Activated CD4-positive, alpha-beta memory T cell treated with anti-CD3 and anti-CD28 coated beads, Interleukin-2, amount 10 ng/mL, durations not matched to agents 7 days and 5 days (primary cell): ENCODE measurements at regions not wholly inside any gene's neighbourhood (a gene's known extent, or its start where the extent isn't known, plus 50 kb on each side); places are given as distances from the start of the nearest gene placed in this dataset.

Experiments
- CTCF ChIA-PET: fragments of 350-600 bp; sonication (Branson Sonifier 250); formaldehyde crosslinking; loops from one replicate; lab custom pipeline; 2021; ENCODE audit warnings: antibody characterized with exemption, inconsistent platforms; lab: Charles Lee
- POLR2A ChIA-PET: fragments of 350-600 bp; sonication (Branson Sonifier 250); formaldehyde crosslinking; loops from one replicate; lab custom pipeline; 2021; ENCODE audit warnings: antibody characterized with exemption; lab: Charles Lee
- DNase-seq: peaks from one replicate; pipeline ENCODE4 v3.0.0-alpha.2; 2020
- H3K27ac Mint-ChIP-seq: one replicate; pipeline ENCODE4 v1.8.0; 2021; ENCODE audit warnings: mild to moderate bottlenecking, mixed read lengths
- H3K27me3 Mint-ChIP-seq: one replicate; pipeline ENCODE4 v1.8.0; 2021; ENCODE audit warnings: mixed read lengths
- H3K36me3 Mint-ChIP-seq: one replicate; pipeline ENCODE4 v1.8.0; 2021; ENCODE audit warnings: low read depth, mixed read lengths
- H3K4me1 Mint-ChIP-seq: one replicate; pipeline ENCODE4 v1.8.0; 2021; ENCODE audit warnings: mixed read lengths
- H3K4me3 Mint-ChIP-seq: one replicate; pipeline ENCODE4 v1.8.0; 2021; ENCODE audit warnings: mild to moderate bottlenecking, mixed read lengths
- H3K9me3 Mint-ChIP-seq: one replicate; pipeline ENCODE4 v1.8.0; 2021; ENCODE audit warnings: mixed read lengths

- H3K27ac Mint-ChIP-seq = no peak overlapping the region
- DNase-seq = no peak
- H3K4me3 Mint-ChIP-seq = no peak overlapping the region
- POLR2A ChIA-PET = no interaction called here
- H3K36me3 Mint-ChIP-seq = no peaks in the 10 kb centered on the region
- no peaks in the 10 kb centered on the region for H3K9me3 Mint-ChIP-seq
- no peaks in the 10 kb centered on the region for H3K4me1 Mint-ChIP-seq
- CTCF ChIA-PET = no interaction called here
- no peaks in the 10 kb centered on the region for H3K27me3 Mint-ChIP-seq
Observed at GRCh38 chr4:53816561-53816960, 225.3 kb upstream of the LNX1 start.

DNA sequence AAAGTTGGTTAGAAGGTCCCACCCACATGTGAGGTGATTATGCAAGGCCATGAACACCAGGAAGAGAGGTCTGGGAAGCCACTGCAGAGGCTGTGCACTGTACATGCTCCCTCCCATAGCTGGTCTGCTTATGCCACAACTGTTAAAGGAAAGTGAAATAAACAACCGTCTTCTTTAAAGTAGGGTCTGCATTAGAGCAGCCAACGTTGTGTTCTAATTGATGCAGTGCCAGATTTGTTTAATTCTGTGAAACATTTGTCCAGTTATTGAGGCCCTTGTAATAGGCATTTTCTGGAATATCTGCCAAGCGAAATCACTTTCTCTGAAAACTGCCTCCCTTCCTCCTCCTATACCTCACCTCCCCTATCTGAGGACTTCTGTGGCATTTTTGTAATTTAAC, 224.0 kb upstream of the LNX1 start:
- H3K27me3 Mint-ChIP-seq = no peaks in the 10 kb centered on the region
- no peaks in the 10 kb centered on the region for H3K36me3 Mint-ChIP-seq
- H3K4me3 Mint-ChIP-seq = no peak overlapping the region
- POLR2A ChIA-PET = no interaction called here
- H3K4me1 Mint-ChIP-seq = no peaks in the 10 kb centered on the region
- H3K27ac Mint-ChIP-seq = no peak overlapping the region
- no peak for DNase-seq
- CTCF ChIA-PET = no interaction called here
- no peaks in the 10 kb centered on the region for H3K9me3 Mint-ChIP-seq

- ChIA-PET CTCF (interaction anchor here (1.3 kb wide), 1 partner anchor 9 kb away, joined by 3 read pairs; no protein-coding TSS in a partner anchor), POLR2A (no interaction called here)
- H3K27ac Mint-ChIP-seq = no peak overlapping the region
- no peaks in the 10 kb centered on the region for H3K36me3 Mint-ChIP-seq
- no peaks in the 10 kb centered on the region for H3K27me3 Mint-ChIP-seq
- DNase-seq = no peak
- H3K9me3 Mint-ChIP-seq = no peaks in the 10 kb centered on the region
- no peak overlapping the region for H3K4me3 Mint-ChIP-seq
- H3K4me1 Mint-ChIP-seq = no peaks in the 10 kb centered on the region
Observed at GRCh38 chr4:53813998-53814397, 222.7 kb upstream of the LNX1 start.

- Mint-ChIP-seq H3K27me3 (no peaks in the 10 kb centered on the region), H3K27ac (no peak overlapping the region), H3K36me3 (no peaks in the 10 kb centered on the region), H3K4me3 (no peak overlapping the region), H3K4me1 (no peaks in the 10 kb centered on the region), H3K9me3 (no peaks in the 10 kb centered on the region)
- DNase-seq = no peak
- CTCF ChIA-PET = no interaction called here
- POLR2A ChIA-PET = no interaction called here
Observed at GRCh38 chr4:53810643-53811042, 219.4 kb upstream of the LNX1 start.

DNA sequence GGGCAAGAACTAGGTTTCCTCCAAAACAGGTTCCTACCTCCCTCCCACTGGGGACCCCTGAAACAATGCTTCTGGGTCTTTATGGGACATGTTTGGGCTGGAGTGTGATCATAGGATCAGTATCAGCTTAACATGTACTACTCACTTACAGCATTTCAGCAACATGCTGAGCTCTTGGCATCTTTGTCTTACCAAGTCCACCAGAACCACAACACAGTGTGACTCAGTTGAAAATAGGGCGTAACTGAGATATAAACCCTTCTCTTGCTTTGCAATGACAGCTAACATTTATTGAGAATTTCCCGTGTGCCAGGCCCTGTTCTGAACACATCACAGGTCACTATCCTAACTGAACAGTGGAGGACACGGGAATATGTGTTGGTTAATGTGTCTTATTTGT, 218.5 kb upstream of the LNX1 start:
- no peaks in the 10 kb centered on the region for H3K36me3 Mint-ChIP-seq
- H3K27ac Mint-ChIP-seq = no peak overlapping the region
- no peaks in the 10 kb centered on the region for H3K27me3 Mint-ChIP-seq
- DNase-seq = no peak
- H3K4me1 Mint-ChIP-seq = no peaks in the 10 kb centered on the region
- no peak overlapping the region for H3K4me3 Mint-ChIP-seq
- CTCF ChIA-PET = no interaction called here
- POLR2A ChIA-PET = no interaction called here
- H3K9me3 Mint-ChIP-seq = no peaks in the 10 kb centered on the region

GRCh38 chr4:53805291-53805690, 214.0 kb upstream of the LNX1 start:
- ChIA-PET POLR2A (no interaction called here), CTCF (interaction anchor here (0.9 to 1.4 kb wide), 4 partner anchors 8 to 606 kb away, joined by 3 to 5 read pairs (median 4); no protein-coding TSS in a partner anchor)
- H3K27me3 Mint-ChIP-seq = no peaks in the 10 kb centered on the region
- no peak for DNase-seq
- H3K36me3 Mint-ChIP-seq = no peaks in the 10 kb centered on the region
- no peaks in the 10 kb centered on the region for H3K4me1 Mint-ChIP-seq
- H3K4me3 Mint-ChIP-seq = no peak overlapping the region
- no peaks in the 10 kb centered on the region for H3K9me3 Mint-ChIP-seq
- no peak overlapping the region for H3K27ac Mint-ChIP-seq

DNA sequence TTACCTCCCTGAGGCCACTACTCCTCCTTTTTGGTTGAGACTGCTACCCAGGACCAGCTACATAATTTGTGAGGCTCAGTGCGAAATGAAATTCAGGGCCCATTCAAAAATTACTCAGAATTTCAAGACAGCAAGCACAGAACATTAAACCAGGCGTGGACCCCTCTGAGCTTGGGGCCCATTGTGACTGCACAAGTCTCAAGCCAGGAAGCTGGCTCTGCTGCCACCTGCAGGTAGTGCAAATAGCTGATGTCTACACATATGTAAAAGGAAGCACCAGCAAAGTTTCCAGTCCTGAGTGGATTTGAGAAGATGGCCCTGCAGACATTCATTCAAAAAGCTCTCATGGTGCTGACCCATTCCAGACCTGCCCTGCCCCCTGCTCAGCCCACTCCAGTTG, 213.4 kb upstream of the LNX1 start:
- Mint-ChIP-seq H3K9me3 (no peaks in the 10 kb centered on the region), H3K4me3 (no peak overlapping the region), H3K27me3 (no peaks in the 10 kb centered on the region), H3K36me3 (no peaks in the 10 kb centered on the region), H3K27ac (no peak overlapping the region), H3K4me1 (no peaks in the 10 kb centered on the region)
- peak; percentile 26 for DNase-seq
- POLR2A ChIA-PET = no interaction called here
- CTCF ChIA-PET = interaction anchor here (0.9 to 1.4 kb wide), 4 partner anchors 9 to 606 kb away, joined by 3 to 5 read pairs (median 4); no protein-coding TSS in a partner anchor

DNA sequence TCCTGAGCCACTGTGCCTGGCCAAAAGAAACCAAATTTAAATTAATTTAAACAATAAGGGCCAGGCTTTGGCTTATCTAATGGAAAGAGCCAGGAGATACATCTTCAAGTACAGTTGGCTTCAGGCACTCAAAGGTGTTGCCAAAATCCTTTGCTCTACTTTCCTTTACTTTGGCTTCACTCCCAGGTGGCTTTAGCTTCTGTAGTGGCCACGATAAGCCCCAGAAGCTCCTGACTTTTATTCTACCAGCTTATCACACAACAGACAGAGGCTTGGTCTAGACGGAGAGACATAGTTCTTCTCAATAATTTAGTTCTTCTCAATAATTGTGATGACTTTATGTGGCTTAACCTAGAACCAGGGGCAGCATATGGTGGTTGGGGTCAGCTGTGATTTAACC, 211.2 kb upstream of the LNX1 start:
- no peak for DNase-seq
- CTCF ChIA-PET = no interaction called here

GRCh38 chr4:53801373-53801772, 210.1 kb upstream of the LNX1 start:
- H3K4me3 Mint-ChIP-seq = no peak overlapping the region
- POLR2A ChIA-PET = no interaction called here
- no peaks in the 10 kb centered on the region for H3K36me3 Mint-ChIP-seq
- H3K27me3 Mint-ChIP-seq = no peaks in the 10 kb centered on the region
- CTCF ChIA-PET = no interaction called here
- DNase-seq = no peak
- H3K4me1 Mint-ChIP-seq = no peaks in the 10 kb centered on the region
- no peaks in the 10 kb centered on the region for H3K9me3 Mint-ChIP-seq
- no peak overlapping the region for H3K27ac Mint-ChIP-seq

More for the DNA sequence above, 211.2 kb upstream of the LNX1 start:
- Mint-ChIP-seq H3K27me3 (no peaks in the 10 kb centered on the region), H3K4me1 (no peaks in the 10 kb centered on the region), H3K9me3 (no peaks in the 10 kb centered on the region), H3K4me3 (no peak overlapping the region), H3K36me3 (no peaks in the 10 kb centered on the region), H3K27ac (no peak overlapping the region)
- POLR2A ChIA-PET = no interaction called here

- no peak for DNase-seq
- Mint-ChIP-seq H3K36me3 (no peaks in the 10 kb centered on the region), H3K9me3 (no peaks in the 10 kb centered on the region), H3K4me3 (no peak overlapping the region), H3K27ac (no peak overlapping the region), H3K27me3 (no peaks in the 10 kb centered on the region), H3K4me1 (no peaks in the 10 kb centered on the region)
- POLR2A ChIA-PET = no interaction called here
- CTCF ChIA-PET = no interaction called here
Observed at GRCh38 chr4:53800741-53801140, 209.5 kb upstream of the LNX1 start.

GRCh38 chr4:53793096-53793495, 201.8 kb upstream of the LNX1 start:
- ChIA-PET POLR2A (no interaction called here), CTCF (no interaction called here)
- Mint-ChIP-seq H3K9me3 (no peaks in the 10 kb centered on the region), H3K27me3 (no peaks in the 10 kb centered on the region), H3K4me3 (no peak overlapping the region), H3K27ac (no peak overlapping the region), H3K4me1 (no peaks in the 10 kb centered on the region), H3K36me3 (no peaks in the 10 kb centered on the region)
- no peak for DNase-seq

DNA sequence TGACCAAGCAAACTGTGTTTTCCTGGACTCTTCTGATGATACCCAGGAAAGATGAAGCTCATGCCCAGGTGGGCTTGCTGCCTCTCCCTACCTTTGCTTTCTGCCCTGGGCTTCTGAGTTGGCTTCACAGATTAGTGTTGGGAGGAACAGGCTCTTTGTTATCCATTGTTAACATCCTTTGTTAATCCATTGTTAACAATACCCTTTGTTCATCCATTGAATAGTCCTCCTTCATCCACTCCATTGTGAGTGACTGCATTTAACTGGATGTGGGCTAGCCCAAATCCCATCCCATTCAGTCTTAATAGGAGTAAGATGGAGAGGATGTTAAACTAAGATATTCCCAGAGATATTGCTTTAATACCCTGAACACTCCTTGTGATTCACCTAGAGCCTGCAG, 199.0 kb upstream of the LNX1 start:
- Mint-ChIP-seq H3K4me3 (no peak overlapping the region), H3K27ac (no peak overlapping the region), H3K36me3 (no peaks in the 10 kb centered on the region), H3K9me3 (no peaks in the 10 kb centered on the region), H3K4me1 (no peaks in the 10 kb centered on the region), H3K27me3 (no peaks in the 10 kb centered on the region)
- ChIA-PET CTCF (no interaction called here), POLR2A (no interaction called here)
- no peak for DNase-seq

- Mint-ChIP-seq H3K36me3 (no peaks in the 10 kb centered on the region), H3K27me3 (no peaks in the 10 kb centered on the region), H3K4me3 (no peak overlapping the region), H3K9me3 (no peaks in the 10 kb centered on the region), H3K27ac (no peak overlapping the region), H3K4me1 (no peaks in the 10 kb centered on the region)
- ChIA-PET POLR2A (no interaction called here), CTCF (no interaction called here)
- DNase-seq = no peak
Observed at GRCh38 chr4:53788621-53789020, 197.3 kb upstream of the LNX1 start.

- no peak overlapping the region for H3K27ac Mint-ChIP-seq
- H3K27me3 Mint-ChIP-seq = no peaks in the 10 kb centered on the region
- ChIA-PET POLR2A (no interaction called here), CTCF (no interaction called here)
- H3K4me1 Mint-ChIP-seq = no peaks in the 10 kb centered on the region
- no peak for DNase-seq
- H3K9me3 Mint-ChIP-seq = no peaks in the 10 kb centered on the region
- H3K36me3 Mint-ChIP-seq = no peaks in the 10 kb centered on the region
- H3K4me3 Mint-ChIP-seq = no peak overlapping the region
Observed at GRCh38 chr4:53788011-53788410, 196.7 kb upstream of the LNX1 start.
